Adrenal gland (tissue), 5 donors: ENCODE measurements at regions not wholly inside any gene's neighbourhood (a gene's known extent, or its start where the extent isn't known, plus 50 kb on each side); places are given as distances from the start of the nearest gene placed in this dataset.
"Not testable (repeated sequence)": the region's sequence is repeated elsewhere in the genome, so short reads cannot be mapped to it uniquely, and the experiment has no call there.

ENCODE experiments used
- POLR2A ChIP-seq, 2 donors: fragments of 450-650 bp; IDR thresholded peaks; one replicate each; pipeline ENCODE4 v1.6.1; 2017; ENCODE audit warnings: antibody characterized with exemption in 2 of 2, mild to moderate bottlenecking in 2 of 2, moderate library complexity in 1 of 2
- TF ChIP-seq, protein P1 (sequence below), 6 experiments: fragments of 450-650 bp in 4 of 6; fragments of 200-600 bp in 2 of 6; sonication (generic) in 1 of 6; IDR thresholded peaks; 1 replicate in 5 of 6; 2 replicates in 1 of 6; pipeline versions ENCODE4 v1.5.1 to v1.8.0; 2016 to 2021; ENCODE audit warnings: antibody characterized with exemption in 6 of 6, mild to moderate bottlenecking in 2 of 6, moderate library complexity in 1 of 6
- donor health status: DM: no; HTN: no; CAD: no.

DNA sequence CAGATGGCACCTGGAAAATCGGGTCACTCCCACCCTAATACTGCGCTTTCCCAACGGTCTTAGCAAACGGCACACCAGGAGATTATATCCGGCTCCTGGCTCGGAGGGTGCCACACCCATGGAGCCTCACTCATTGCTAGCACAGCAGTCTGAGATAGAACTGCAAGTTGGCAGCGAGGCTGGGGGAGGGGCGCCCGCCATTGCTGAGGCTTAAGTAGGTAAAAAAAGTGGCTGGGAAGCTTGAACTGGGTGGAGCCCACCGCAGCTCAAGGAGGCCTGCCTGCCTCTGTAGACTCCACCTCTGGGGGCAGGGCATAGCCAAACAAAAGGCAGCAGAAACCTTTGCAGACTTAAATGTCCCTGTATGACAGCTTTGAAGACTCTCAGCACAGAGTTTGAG, 189.6 kb upstream of the GPR149 start:
- TF ChIP-seq POLR2A (IDR thresholded peaks at IDR 0.05) = not testable (repeated sequence)
- TF ChIP-seq, protein P1, sequence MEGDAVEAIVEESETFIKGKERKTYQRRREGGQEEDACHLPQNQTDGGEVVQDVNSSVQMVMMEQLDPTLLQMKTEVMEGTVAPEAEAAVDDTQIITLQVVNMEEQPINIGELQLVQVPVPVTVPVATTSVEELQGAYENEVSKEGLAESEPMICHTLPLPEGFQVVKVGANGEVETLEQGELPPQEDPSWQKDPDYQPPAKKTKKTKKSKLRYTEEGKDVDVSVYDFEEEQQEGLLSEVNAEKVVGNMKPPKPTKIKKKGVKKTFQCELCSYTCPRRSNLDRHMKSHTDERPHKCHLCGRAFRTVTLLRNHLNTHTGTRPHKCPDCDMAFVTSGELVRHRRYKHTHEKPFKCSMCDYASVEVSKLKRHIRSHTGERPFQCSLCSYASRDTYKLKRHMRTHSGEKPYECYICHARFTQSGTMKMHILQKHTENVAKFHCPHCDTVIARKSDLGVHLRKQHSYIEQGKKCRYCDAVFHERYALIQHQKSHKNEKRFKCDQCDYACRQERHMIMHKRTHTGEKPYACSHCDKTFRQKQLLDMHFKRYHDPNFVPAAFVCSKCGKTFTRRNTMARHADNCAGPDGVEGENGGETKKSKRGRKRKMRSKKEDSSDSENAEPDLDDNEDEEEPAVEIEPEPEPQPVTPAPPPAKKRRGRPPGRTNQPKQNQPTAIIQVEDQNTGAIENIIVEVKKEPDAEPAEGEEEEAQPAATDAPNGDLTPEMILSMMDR (IDR thresholded peaks at IDR 0.05) = not testable (repeated sequence)
